HG02642 (cell line): ENCODE measurements at regions not wholly inside any gene's neighbourhood (a gene's known extent, or its start where the extent isn't known, plus 50 kb on each side); places are given as distances from the start of the nearest gene placed in this dataset.

ENCODE experiments used
- ATAC-seq: cut with Tn5 transposase; IDR thresholded peaks from one replicate; pipeline ENCODE4 v1.9.1; 2021; ENCODE audit warnings: mild to moderate bottlenecking; ENCODE audit not compliant: unreplicated experiment, poor library complexity

GRCh38 chr12:20262119-20262518, 106.2 kb upstream of the PDE3A start:
- ATAC-seq = no peak

GRCh38 chr12:20264026-20264425, 104.3 kb upstream of the PDE3A start:
- ATAC-seq = no peak

GRCh38 chr12:20264608-20265114, 103.7 kb upstream of the PDE3A start:
- no peak for ATAC-seq

- no peak for ATAC-seq
Observed at GRCh38 chr12:20268121-20268732, 100.1 kb upstream of the PDE3A start.

- no peak for ATAC-seq
Observed at GRCh38 chr12:20268771-20269170, 99.6 kb upstream of the PDE3A start.

- no peak for ATAC-seq
Observed at GRCh38 chr12:20269337-20270067, 98.8 kb upstream of the PDE3A start.

GRCh38 chr12:20270557-20270956, 97.8 kb upstream of the PDE3A start:
- ATAC-seq = no peak

- no peak for ATAC-seq
Observed at GRCh38 chr12:20272161-20272560, 96.2 kb upstream of the PDE3A start.

GRCh38 chr12:20272801-20273200, 95.5 kb upstream of the PDE3A start:
- no peak for ATAC-seq

GRCh38 chr12:20274008-20274407, 94.3 kb upstream of the PDE3A start:
- ATAC-seq = no peak

- no peak for ATAC-seq
Observed at GRCh38 chr12:20278276-20278675, 90.1 kb upstream of the PDE3A start.

- ATAC-seq = no peak
Observed at GRCh38 chr12:20280515-20280914, 87.8 kb upstream of the PDE3A start.

GRCh38 chr12:20282401-20282800, 85.9 kb upstream of the PDE3A start:
- ATAC-seq = no peak

GRCh38 chr12:20283482-20283881, 84.9 kb upstream of the PDE3A start:
- ATAC-seq = no peak

GRCh38 chr12:20289520-20289919, 78.8 kb upstream of the PDE3A start:
- no peak for ATAC-seq

GRCh38 chr12:20300457-20300856, 67.9 kb upstream of the PDE3A start:
- no peak for ATAC-seq

GRCh38 chr12:20305470-20305869, 62.9 kb upstream of the PDE3A start:
- no peak for ATAC-seq

- ATAC-seq = no peak
Observed at GRCh38 chr12:20309504-20310148, 58.7 kb upstream of the PDE3A start.

GRCh38 chr12:20314328-20314727, 54.0 kb upstream of the PDE3A start:
- no peak for ATAC-seq

GRCh38 chr12:20317554-20317953, 50.8 kb upstream of the PDE3A start:
- no peak for ATAC-seq
